CD4-positive, CD25-positive, alpha-beta regulatory T cell (primary cell): ENCODE measurements at regions not wholly inside any gene's neighbourhood (a gene's known extent, or its start where the extent isn't known, plus 50 kb on each side); places are given as distances from the start of the nearest gene placed in this dataset.
"Not testable (repeated sequence)": the region's sequence is repeated elsewhere in the genome, so short reads cannot be mapped to it uniquely, and the experiment has no call there.

ENCODE experiments used
- ATAC-seq, 2 donors: fragments of 150-1000 bp; cut with Tn5 transposase; one replicate each; pipeline ENCODE4 v1.10.0; 2021; ENCODE audit warnings: low read depth in 2 of 2, moderate number of reproducible peaks in 2 of 2, moderate library complexity in 1 of 2
- DNase-seq, 3 donors: peaks; one replicate each; pipeline versions ENCODE4 v3.0.0 to v3.0.0-alpha.2; 2012 to 2022; ENCODE audit warnings: mixed read lengths in 1 of 3
- H3K27ac ChIP-seq: one replicate; pipeline ENCODE4 v1.7.0; 2013; ENCODE audit warnings: mild to moderate bottlenecking, low read length; ENCODE audit not compliant: insufficient read depth, poor library complexity, severe bottlenecking
- H3K27me3 ChIP-seq: one replicate; pipeline ENCODE4 v1.7.0; 2013; ENCODE audit warnings: low read length; ENCODE audit not compliant: control insufficient read depth, insufficient read depth
- H3K36me3 ChIP-seq: one replicate; pipeline ENCODE4 v1.7.0; 2013; ENCODE audit warnings: mild to moderate bottlenecking, low read length, moderate library complexity; ENCODE audit not compliant: control insufficient read depth, insufficient read depth
- H3K4me1 ChIP-seq: 2 replicates; pipeline ENCODE4 v1.7.0; 2013; ENCODE audit warnings: mild to moderate bottlenecking, low read length; ENCODE audit not compliant: insufficient read depth, control insufficient read depth, poor library complexity, severe bottlenecking
- H3K4me3 ChIP-seq: one replicate; pipeline ENCODE4 v1.7.0; 2013; ENCODE audit warnings: low read depth, mild to moderate bottlenecking, low read length, moderate library complexity
- H3K9me3 ChIP-seq, 2 experiments: 1 replicate in 1 of 2; 2 replicates in 1 of 2; pipeline ENCODE4 v1.7.0; 2013; ENCODE audit warnings: low read length in 2 of 2, mild to moderate bottlenecking in 1 of 2, moderate library complexity in 1 of 2; ENCODE audit not compliant: control insufficient read depth in 2 of 2
- H3K27ac Mint-ChIP-seq, 3 donors: one replicate each; pipeline ENCODE4 v1.8.0; 2020 to 2022; ENCODE audit warnings: mild to moderate bottlenecking in 3 of 3, mixed read lengths in 3 of 3, moderate library complexity in 2 of 3
- H3K27me3 Mint-ChIP-seq: one replicate; pipeline ENCODE4 v1.8.0; 2022; ENCODE audit warnings: mild to moderate bottlenecking, mixed read lengths
- H3K36me3 Mint-ChIP-seq: one replicate; pipeline ENCODE4 v1.8.0; 2020; ENCODE audit warnings: mixed read lengths
- H3K4me1 Mint-ChIP-seq, 4 donors: one replicate each; pipeline ENCODE4 v1.8.0; 2020 to 2022; ENCODE audit warnings: mixed read lengths in 4 of 4, mild to moderate bottlenecking in 1 of 4
- H3K4me3 Mint-ChIP-seq, 4 donors: one replicate each; pipeline ENCODE4 v1.8.0; 2020 to 2022; ENCODE audit warnings: mild to moderate bottlenecking in 4 of 4, mixed read lengths in 4 of 4, moderate library complexity in 3 of 4
- H3K9me3 Mint-ChIP-seq, 7 donors: one replicate each; pipeline ENCODE4 v1.8.0; 2020 to 2022; ENCODE audit warnings: mixed read lengths in 7 of 7, mild to moderate bottlenecking in 3 of 7, moderate library complexity in 2 of 7

- Histone ChIP-seq H3K27ac (no peak overlapping the region), H3K36me3 (no peaks in the 10 kb centered on the region), H3K9me3 (no peaks in the 10 kb centered on the region), H3K27me3 (no peaks in the 10 kb centered on the region), H3K4me1 (no peaks in the 10 kb centered on the region), H3K4me3 (no peak overlapping the region)
- Mint-ChIP-seq H3K4me3 (no peak overlapping the region), H3K9me3 (peaks cover 0 to 8% (median 0%) of the 10 kb centered on the region in 7 donors), H3K27ac (no peak overlapping the region), H3K27me3 (peaks cover 18% of the 10 kb centered on the region), H3K36me3 (no peaks in the 10 kb centered on the region), H3K4me1 (peaks cover 0 to 5% (median 0%) of the 10 kb centered on the region in 4 donors)
- DNase-seq = no peak
- no peak for ATAC-seq
These were observed 261.4 kb upstream of the MGAT5 start for GRCh38 chr2:133992454-133992853.

- H3K9me3 Mint-ChIP-seq = peaks cover 0 to 6% (median 0%) of the 10 kb centered on the region in 7 donors
- Histone ChIP-seq H3K9me3 (no peaks in the 10 kb centered on the region), H3K4me3 (no peak overlapping the region), H3K27ac (no peak overlapping the region), H3K27me3 (no peaks in the 10 kb centered on the region), H3K36me3 (no peaks in the 10 kb centered on the region), H3K4me1 (no peaks in the 10 kb centered on the region)
- no peak for ATAC-seq
- peaks cover 0 to 5% (median 0%) of the 10 kb centered on the region in 4 donors for H3K4me1 Mint-ChIP-seq
- H3K4me3 Mint-ChIP-seq = no peak overlapping the region
- no peak overlapping the region for H3K27ac Mint-ChIP-seq
- no peaks in the 10 kb centered on the region for H3K36me3 Mint-ChIP-seq
- peaks cover 14% of the 10 kb centered on the region for H3K27me3 Mint-ChIP-seq
- DNase-seq = no peak
These were observed 260.7 kb upstream of the MGAT5 start for GRCh38 chr2:133993160-133993559.

GRCh38 chr2:133998726-133999125 is 255.1 kb upstream of the MGAT5 start:
- H3K4me1 Mint-ChIP-seq, H3K27ac Mint-ChIP-seq, H3K27me3 ChIP-seq, H3K4me3 ChIP-seq, H3K4me3 Mint-ChIP-seq, H3K9me3 ChIP-seq, H3K27ac ChIP-seq, DNase-seq, H3K9me3 Mint-ChIP-seq, H3K4me1 ChIP-seq, H3K36me3 Mint-ChIP-seq, H3K36me3 ChIP-seq, ATAC-seq: not testable (repeated sequence)
- H3K27me3 Mint-ChIP-seq = peaks cover 32% of the 10 kb centered on the region

DNA sequence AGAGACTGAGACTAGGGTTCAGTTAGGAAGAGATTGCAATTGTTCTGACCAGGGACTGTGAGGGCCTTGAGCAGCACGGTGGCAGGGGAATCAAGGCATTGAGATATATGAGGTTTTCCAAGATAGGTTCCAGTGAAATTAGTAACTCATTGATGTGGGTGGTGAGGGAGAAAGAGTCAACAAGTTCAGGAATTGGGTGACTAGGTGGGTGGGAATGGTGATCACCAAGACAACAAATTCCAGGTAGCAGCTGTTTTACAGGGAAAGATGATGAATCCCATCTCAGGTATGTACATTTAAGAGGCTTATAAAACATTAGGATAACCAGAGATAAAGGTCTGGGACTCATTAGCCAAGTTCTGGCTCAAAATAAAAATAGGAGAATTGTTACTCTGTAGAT is 251.5 kb upstream of the MGAT5 start:
- peaks cover 6% of the 10 kb centered on the region for H3K27me3 ChIP-seq
- no peak for DNase-seq
- no peak overlapping the region for H3K27ac Mint-ChIP-seq
- no peaks in the 10 kb centered on the region for H3K36me3 Mint-ChIP-seq
- no peak for ATAC-seq
- H3K4me1 ChIP-seq = no peaks in the 10 kb centered on the region
- peaks cover 0 to 2% (median 0%) of the 10 kb centered on the region in 7 donors for H3K9me3 Mint-ChIP-seq
- no peak overlapping the region for H3K4me3 ChIP-seq
- H3K9me3 ChIP-seq = no peaks in the 10 kb centered on the region
- H3K4me3 Mint-ChIP-seq = no peak overlapping the region
- no peaks in the 10 kb centered on the region for H3K4me1 Mint-ChIP-seq
- no peaks in the 10 kb centered on the region for H3K36me3 ChIP-seq
- no peak overlapping the region for H3K27ac ChIP-seq
- peaks cover 38% of the 10 kb centered on the region for H3K27me3 Mint-ChIP-seq

- Mint-ChIP-seq H3K36me3 (no peaks in the 10 kb centered on the region), H3K27ac (no peak overlapping the region), H3K27me3 (peaks cover 38% of the 10 kb centered on the region), H3K9me3 (peaks cover 0 to 2% (median 0%) of the 10 kb centered on the region in 7 donors), H3K4me1 (no peaks in the 10 kb centered on the region), H3K4me3 (no peak overlapping the region)
- H3K27ac ChIP-seq = no peak overlapping the region
- H3K27me3 ChIP-seq = peaks cover 6% of the 10 kb centered on the region
- DNase-seq (no peak), ATAC-seq (no peak)
- H3K9me3 ChIP-seq = no peaks in the 10 kb centered on the region
- H3K4me3 ChIP-seq = no peak overlapping the region
- no peaks in the 10 kb centered on the region for H3K4me1 ChIP-seq
- H3K36me3 ChIP-seq = no peaks in the 10 kb centered on the region
These were observed 251.0 kb upstream of the MGAT5 start for GRCh38 chr2:134002921-134003320.

DNA sequence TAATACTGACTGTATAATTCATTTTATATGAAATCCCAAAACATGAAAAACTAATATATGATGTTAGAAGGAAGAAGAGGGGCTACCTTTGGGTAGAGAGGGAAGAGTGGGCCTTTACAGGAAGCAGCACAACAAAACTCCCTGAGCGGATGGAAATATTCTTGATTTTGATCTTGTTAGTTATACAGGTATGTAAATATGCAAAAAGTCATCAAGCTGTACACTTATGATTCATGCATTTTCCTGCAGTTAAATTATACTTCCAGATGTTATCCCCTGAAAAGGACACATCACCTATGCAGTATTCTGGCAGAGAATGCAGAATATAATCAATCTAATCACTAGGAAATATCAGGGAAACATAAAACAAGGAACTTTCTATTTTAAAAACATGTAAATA is 249.4 kb upstream of the MGAT5 start:
- Histone ChIP-seq H3K27me3 (peaks cover 6% of the 10 kb centered on the region), H3K4me1 (no peaks in the 10 kb centered on the region), H3K27ac (no peak overlapping the region), H3K4me3 (no peak overlapping the region), H3K9me3 (no peaks in the 10 kb centered on the region), H3K36me3 (no peaks in the 10 kb centered on the region)
- ATAC-seq (no peak), DNase-seq (no peak)
- no peak overlapping the region for H3K27ac Mint-ChIP-seq
- peaks cover 33% of the 10 kb centered on the region for H3K27me3 Mint-ChIP-seq
- H3K4me3 Mint-ChIP-seq = no peak overlapping the region
- no peaks in the 10 kb centered on the region for H3K36me3 Mint-ChIP-seq
- peaks cover 0 to 2% (median 0%) of the 10 kb centered on the region in 7 donors for H3K9me3 Mint-ChIP-seq
- H3K4me1 Mint-ChIP-seq = no peaks in the 10 kb centered on the region

- no peaks in the 10 kb centered on the region for H3K9me3 Mint-ChIP-seq
- no peak overlapping the region for H3K4me3 Mint-ChIP-seq
- DNase-seq = no peak
- peaks cover 5% of the 10 kb centered on the region for H3K27me3 Mint-ChIP-seq
- H3K4me1 Mint-ChIP-seq = peaks cover 0 to 5% (median 5%) of the 10 kb centered on the region in 4 donors
- Histone ChIP-seq H3K4me3 (no peak overlapping the region), H3K9me3 (no peaks in the 10 kb centered on the region), H3K36me3 (no peaks in the 10 kb centered on the region), H3K27me3 (peaks cover 6% of the 10 kb centered on the region), H3K4me1 (no peaks in the 10 kb centered on the region), H3K27ac (no peak overlapping the region)
- no peaks in the 10 kb centered on the region for H3K36me3 Mint-ChIP-seq
- ATAC-seq = no peak
- H3K27ac Mint-ChIP-seq = no peak overlapping the region
These were observed 245.0 kb upstream of the MGAT5 start for GRCh38 chr2:134008837-134009236.

DNA sequence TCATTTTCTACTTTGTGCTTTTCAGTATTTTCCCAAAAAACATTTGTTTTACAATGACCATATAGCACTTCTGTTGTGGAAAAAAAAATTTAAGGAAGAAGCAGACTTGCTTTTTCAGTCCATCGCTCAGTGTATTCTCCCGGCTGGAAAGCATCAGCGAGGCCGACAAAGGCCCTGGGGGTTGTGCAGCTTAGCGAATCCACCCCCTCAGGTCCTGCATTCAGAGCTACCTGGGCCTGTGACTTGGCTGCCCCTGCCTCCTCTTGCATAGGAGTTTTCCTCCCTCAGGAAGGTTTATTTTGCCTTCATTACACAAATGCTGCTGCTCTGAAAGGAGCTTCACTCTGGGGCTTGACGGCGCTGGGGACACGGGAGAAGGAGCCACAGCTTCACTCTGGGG is 244.4 kb upstream of the MGAT5 start:
- Mint-ChIP-seq H3K36me3 (no peaks in the 10 kb centered on the region), H3K9me3 (no peaks in the 10 kb centered on the region), H3K4me1 (peaks cover 0 to 6% (median 5%) of the 10 kb centered on the region in 4 donors), H3K4me3 (no peak overlapping the region), H3K27me3 (peaks cover 4% of the 10 kb centered on the region), H3K27ac (no peak overlapping the region)
- ATAC-seq (no peak), DNase-seq (no peak)
- Histone ChIP-seq H3K4me1 (no peaks in the 10 kb centered on the region), H3K27ac (no peak overlapping the region), H3K9me3 (no peaks in the 10 kb centered on the region), H3K27me3 (peaks cover 6% of the 10 kb centered on the region), H3K36me3 (no peaks in the 10 kb centered on the region), H3K4me3 (no peak overlapping the region)
